ENCODE measurements at regions not wholly inside any gene's neighbourhood (a gene's known extent, or its start where the extent isn't known, plus 50 kb on each side); places are given as distances from the start of the nearest gene placed in this dataset.

DNA sequence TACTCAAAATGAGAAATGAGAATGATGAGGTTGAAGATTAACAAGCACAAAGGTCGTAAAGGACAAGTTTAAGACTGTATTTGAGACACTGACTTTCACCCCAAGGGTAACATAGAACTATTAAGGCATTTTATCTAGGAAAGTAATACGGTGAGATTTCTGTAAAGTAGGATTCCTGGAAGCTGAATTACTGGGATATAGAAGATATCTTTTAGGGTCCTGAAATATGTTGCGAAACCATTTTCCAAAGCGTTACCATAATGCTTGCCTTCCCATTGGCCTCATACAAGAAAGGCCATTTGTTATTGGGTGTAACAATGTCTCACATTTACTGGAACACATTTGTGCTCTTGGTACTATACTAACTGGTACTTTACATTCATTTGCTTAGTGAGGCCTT, 1185.9 kb upstream of the TENM4 start:
- no peaks in the 10 kb centered on the region for H3K4me1 ChIP-seq (ENCODE audit: insufficient read depth, low read length, poor library complexity, severe bottlenecking)
- POLR2A ChIA-PET, result interaction anchor here (0.8 kb wide), 1 partner anchor 12 kb away, joined by 4 read pairs; no protein-coding TSS in a partner anchor
- no peak overlapping the region for H3K27ac ChIP-seq (ENCODE audit: low read depth, low read length, poor library complexity, severe bottlenecking)
- H4K20me1 ChIP-seq (ENCODE audit: insufficient read depth, low read length), result no peaks in the 10 kb centered on the region
- H3K9me3 ChIP-seq (ENCODE audit: low read length), result no peaks in the 10 kb centered on the region
- H3K4me2 ChIP-seq (ENCODE audit: low read length), result no peak overlapping the region
- H3K36me3 ChIP-seq (ENCODE audit: insufficient read depth, low read length), result no peaks in the 10 kb centered on the region
- no TSS peak for BruUV-seq (replicated peaks)
- H3K4me3 ChIP-seq (ENCODE audit: low read depth, low read length, poor library complexity, severe bottlenecking), result no peak overlapping the region
- H2AFZ ChIP-seq (ENCODE audit: low read length), result no peak overlapping the region
- intact Hi-C loops (cut with micrococcal nuclease; ENCODE audit: unreplicated experiment), result no loop called here
- CTCF ChIA-PET (ENCODE audit: unreplicated experiment), result no interaction called here
- no peak for TF ChIP-seq EZH2phosphoT487 (IDR thresholded peaks at IDR 0.05; ENCODE audit: borderline replicate concordance, low read depth, low read length)
- TF ChIP-seq, protein P1, sequence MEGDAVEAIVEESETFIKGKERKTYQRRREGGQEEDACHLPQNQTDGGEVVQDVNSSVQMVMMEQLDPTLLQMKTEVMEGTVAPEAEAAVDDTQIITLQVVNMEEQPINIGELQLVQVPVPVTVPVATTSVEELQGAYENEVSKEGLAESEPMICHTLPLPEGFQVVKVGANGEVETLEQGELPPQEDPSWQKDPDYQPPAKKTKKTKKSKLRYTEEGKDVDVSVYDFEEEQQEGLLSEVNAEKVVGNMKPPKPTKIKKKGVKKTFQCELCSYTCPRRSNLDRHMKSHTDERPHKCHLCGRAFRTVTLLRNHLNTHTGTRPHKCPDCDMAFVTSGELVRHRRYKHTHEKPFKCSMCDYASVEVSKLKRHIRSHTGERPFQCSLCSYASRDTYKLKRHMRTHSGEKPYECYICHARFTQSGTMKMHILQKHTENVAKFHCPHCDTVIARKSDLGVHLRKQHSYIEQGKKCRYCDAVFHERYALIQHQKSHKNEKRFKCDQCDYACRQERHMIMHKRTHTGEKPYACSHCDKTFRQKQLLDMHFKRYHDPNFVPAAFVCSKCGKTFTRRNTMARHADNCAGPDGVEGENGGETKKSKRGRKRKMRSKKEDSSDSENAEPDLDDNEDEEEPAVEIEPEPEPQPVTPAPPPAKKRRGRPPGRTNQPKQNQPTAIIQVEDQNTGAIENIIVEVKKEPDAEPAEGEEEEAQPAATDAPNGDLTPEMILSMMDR (conservative IDR thresholded peaks at IDR 0.05; ENCODE audit: low read length), result no peak
- H3K9me2 ChIP-seq (ENCODE audit: insufficient read depth, low read length), result no peaks in the 10 kb centered on the region
- no peak for DNase-seq (ENCODE audit: low spot score)
- no peaks in the 10 kb centered on the region for H3K79me2 ChIP-seq (ENCODE audit: insufficient read depth, low read depth, low read length)

DNA sequence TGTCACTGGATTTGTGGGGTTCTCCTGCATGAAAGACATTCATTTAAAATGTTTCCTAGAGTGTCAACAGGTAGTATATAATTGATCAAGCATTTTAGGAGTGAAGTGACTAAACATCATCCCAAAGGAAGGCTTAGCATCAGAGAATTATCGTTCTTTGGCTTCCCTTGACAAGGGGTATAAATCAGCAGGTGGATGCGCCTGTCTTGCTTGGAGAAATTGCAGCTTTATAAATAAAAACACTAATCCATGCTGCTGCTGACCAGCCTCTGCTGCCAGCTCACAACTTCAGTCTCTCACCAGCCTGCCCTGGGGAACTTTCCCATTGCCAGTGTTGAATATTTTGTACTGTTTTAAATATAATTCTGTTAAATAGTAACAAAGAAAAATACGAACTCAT, 1184.7 kb upstream of the TENM4 start:
- no TSS peak for BruUV-seq (replicated peaks)
- H2AFZ ChIP-seq (ENCODE audit: low read length), result no peak overlapping the region
- H4K20me1 ChIP-seq (ENCODE audit: insufficient read depth, low read length), result no peaks in the 10 kb centered on the region
- H3K9me2 ChIP-seq (ENCODE audit: insufficient read depth, low read length), result no peaks in the 10 kb centered on the region
- no peak overlapping the region for H3K4me3 ChIP-seq (ENCODE audit: low read depth, low read length, poor library complexity, severe bottlenecking)
- H3K27ac ChIP-seq (ENCODE audit: low read depth, low read length, poor library complexity, severe bottlenecking), result no peak overlapping the region
- no peaks in the 10 kb centered on the region for H3K4me1 ChIP-seq (ENCODE audit: insufficient read depth, low read length, poor library complexity, severe bottlenecking)
- POLR2A ChIA-PET, result interaction anchor here (0.8 kb wide), 1 partner anchor 11 kb away, joined by 4 read pairs; no protein-coding TSS in a partner anchor
- TF ChIP-seq EZH2phosphoT487 (IDR thresholded peaks at IDR 0.05; ENCODE audit: borderline replicate concordance, low read depth, low read length), result no peak
- TF ChIP-seq, protein P1 (conservative IDR thresholded peaks at IDR 0.05; ENCODE audit: low read length), result no peak
- H3K4me2 ChIP-seq (ENCODE audit: low read length), result no peak overlapping the region
- CTCF ChIA-PET (ENCODE audit: unreplicated experiment), result no interaction called here
- intact Hi-C loops (cut with micrococcal nuclease; ENCODE audit: unreplicated experiment), result no loop called here
- no peaks in the 10 kb centered on the region for H3K36me3 ChIP-seq (ENCODE audit: insufficient read depth, low read length)
- no peaks in the 10 kb centered on the region for H3K79me2 ChIP-seq (ENCODE audit: insufficient read depth, low read depth, low read length)
- no peak for DNase-seq (ENCODE audit: low spot score)
- no peaks in the 10 kb centered on the region for H3K9me3 ChIP-seq (ENCODE audit: low read length)

DNA sequence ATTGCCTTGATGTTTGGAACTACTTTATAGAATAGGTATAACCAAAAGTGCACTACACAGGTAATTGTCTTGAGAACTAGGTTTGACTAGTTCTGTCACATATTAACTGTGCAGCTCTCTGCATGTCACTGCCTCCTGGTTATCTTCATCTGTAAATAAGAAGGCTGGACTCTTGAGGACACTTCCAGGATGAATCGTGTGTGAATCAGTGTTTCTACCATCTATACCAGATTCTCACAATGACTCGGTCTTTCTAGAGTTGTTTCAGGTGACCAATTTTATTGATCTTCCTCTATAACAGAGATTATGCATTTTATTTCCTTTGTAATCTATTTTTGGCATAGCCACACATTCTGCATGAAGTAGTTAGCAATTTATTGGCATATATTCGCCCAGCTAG, 1181.0 kb upstream of the TENM4 start:
- no peak overlapping the region for H2AFZ ChIP-seq (ENCODE audit: low read length)
- H3K36me3 ChIP-seq (ENCODE audit: insufficient read depth, low read length), result no peaks in the 10 kb centered on the region
- no peaks in the 10 kb centered on the region for H3K9me3 ChIP-seq (ENCODE audit: low read length)
- H3K4me1 ChIP-seq (ENCODE audit: insufficient read depth, low read length, poor library complexity, severe bottlenecking), result no peaks in the 10 kb centered on the region
- H3K4me2 ChIP-seq (ENCODE audit: low read length), result no peak overlapping the region
- TF ChIP-seq, protein P1 (conservative IDR thresholded peaks at IDR 0.05; ENCODE audit: low read length), result no peak
- no peak for TF ChIP-seq EZH2phosphoT487 (IDR thresholded peaks at IDR 0.05; ENCODE audit: borderline replicate concordance, low read depth, low read length)
- H4K20me1 ChIP-seq (ENCODE audit: insufficient read depth, low read length), result no peaks in the 10 kb centered on the region
- CTCF ChIA-PET (ENCODE audit: unreplicated experiment), result no interaction called here
- no peak overlapping the region for H3K27ac ChIP-seq (ENCODE audit: low read depth, low read length, poor library complexity, severe bottlenecking)
- POLR2A ChIA-PET, result no interaction called here
- no peaks in the 10 kb centered on the region for H3K9me2 ChIP-seq (ENCODE audit: insufficient read depth, low read length)
- intact Hi-C loops (cut with micrococcal nuclease; ENCODE audit: unreplicated experiment), result no loop called here
- no peak overlapping the region for H3K4me3 ChIP-seq (ENCODE audit: low read depth, low read length, poor library complexity, severe bottlenecking)
- no TSS peak for BruUV-seq (replicated peaks)
- no peak for DNase-seq (ENCODE audit: low spot score)
- no peaks in the 10 kb centered on the region for H3K79me2 ChIP-seq (ENCODE audit: insufficient read depth, low read depth, low read length)
